GM23338 (cell line): ENCODE measurements at regions not wholly inside any gene's neighbourhood (a gene's known extent, or its start where the extent isn't known, plus 50 kb on each side); places are given as distances from the start of the nearest gene placed in this dataset.

Experiments
- ATAC-seq: fragments of 200-7000 bp; cut with Tn5 transposase; 3 replicates; pipeline ENCODE4 v1.9.1; 2020
- DNase-seq: peaks from one replicate; pipeline ENCODE4 v3.0.0-alpha.2; 2015; ENCODE audit warnings: low spot score
- H2AFZ ChIP-seq: fragments of 200-600 bp; sonication (generic); 2 replicates; pipeline ENCODE4 v1.8.0; 2016; ENCODE audit warnings: antibody characterized with exemption, mild to moderate bottlenecking, moderate library complexity
- H3F3A ChIP-seq: fragments of 200-600 bp; sonication (generic); replicated peaks from 2 replicates; pipeline ENCODE4 v1.8.0; 2017; ENCODE audit warnings: antibody characterized with exemption, mixed run types, low read depth
- H3K27ac ChIP-seq: fragments of 200-600 bp; sonication (generic); 2 replicates; pipeline ENCODE4 v1.6.1; 2016; ENCODE audit warnings: low read depth
- H3K27me3 ChIP-seq: fragments of 200-600 bp; sonication (generic); 2 replicates; pipeline ENCODE4 v1.8.0; 2016; ENCODE audit warnings: mild to moderate bottlenecking, mixed run types, moderate library complexity; ENCODE audit not compliant: insufficient read depth
- H3K36me3 ChIP-seq: fragments of 200-600 bp; sonication (generic); 2 replicates; pipeline ENCODE4 v1.8.0; 2016; ENCODE audit warnings: mild to moderate bottlenecking; ENCODE audit not compliant: insufficient read depth
- H3K4me1 ChIP-seq: fragments of 200-600 bp; sonication (generic); 2 replicates; pipeline ENCODE4 v1.8.0; 2016; ENCODE audit warnings: mild to moderate bottlenecking, moderate library complexity; ENCODE audit not compliant: insufficient read depth
- H3K4me2 ChIP-seq: fragments of 200-600 bp; sonication (generic); 2 replicates; pipeline ENCODE4 v1.7.1; 2017; ENCODE audit warnings: mixed run types
- H3K4me3 ChIP-seq: fragments of 200-600 bp; sonication (generic); 2 replicates; pipeline ENCODE4 v1.6.1; 2016; ENCODE audit warnings: mixed run types
- H3K79me2 ChIP-seq: fragments of 200-600 bp; sonication (generic); replicated peaks from 2 replicates; pipeline ENCODE4 v1.8.0; 2017; ENCODE audit warnings: mild to moderate bottlenecking; ENCODE audit not compliant: insufficient read depth
- H3K9me2 ChIP-seq: fragments of 200-600 bp; sonication (generic); 2 replicates; pipeline ENCODE4 v1.8.0; 2017; ENCODE audit not compliant: insufficient read depth
- H4K20me1 ChIP-seq: fragments of 200-600 bp; sonication (generic); replicated peaks from 2 replicates; pipeline ENCODE4 v1.8.0; 2017; ENCODE audit warnings: mild to moderate bottlenecking; ENCODE audit not compliant: insufficient read depth
- H3K27ac Mint-ChIP-seq: 2 replicates; pipeline ENCODE4 v1.8.0; 2020; ENCODE audit warnings: inconsistent platforms, mild to moderate bottlenecking, moderate library complexity, mixed read lengths
- H3K27me3 Mint-ChIP-seq: 3 replicates; pipeline ENCODE4 v1.8.0; 2022; ENCODE audit warnings: low read depth, mild to moderate bottlenecking, moderate library complexity, mixed read lengths, inconsistent platforms; ENCODE audit not compliant: insufficient read depth, poor library complexity
- H3K36me3 Mint-ChIP-seq: 3 replicates; pipeline ENCODE4 v1.8.0; 2021; ENCODE audit warnings: low read depth, mild to moderate bottlenecking, inconsistent platforms, moderate library complexity, mixed read lengths
- H3K4me1 Mint-ChIP-seq: 3 replicates; pipeline ENCODE4 v1.8.0; 2020; ENCODE audit warnings: mild to moderate bottlenecking, inconsistent platforms, mixed read lengths
- H3K4me3 Mint-ChIP-seq: 3 replicates; pipeline ENCODE4 v1.8.0; 2021; ENCODE audit warnings: moderate library complexity, mild to moderate bottlenecking, inconsistent platforms, mixed read lengths
- H3K9me3 Mint-ChIP-seq: 3 replicates; pipeline ENCODE4 v1.8.0; 2020; ENCODE audit warnings: moderate library complexity, mild to moderate bottlenecking, inconsistent platforms, mixed read lengths
- ETS1 ChIP-seq: IDR thresholded peaks from 2 replicates; pipeline ENCODE4 v1.6.1; 2016; ENCODE audit warnings: antibody characterized with exemption
- EZH2 ChIP-seq: fragments of 200-600 bp; sonication (generic); IDR thresholded peaks from one replicate; pipeline ENCODE4 v1.8.0; 2017; ENCODE audit warnings: antibody characterized with exemption, mild to moderate bottlenecking, low read depth; ENCODE audit not compliant: unreplicated experiment
- EZH2phosphoT487 ChIP-seq: fragments of 200-600 bp; sonication (generic); IDR thresholded peaks from one replicate; pipeline ENCODE4 v1.8.1; 2018; ENCODE audit warnings: antibody characterized with exemption; ENCODE audit not compliant: unreplicated experiment
- JUNB ChIP-seq: IDR thresholded peaks from one replicate; pipeline ENCODE4 v1.6.1; 2016; ENCODE audit warnings: antibody characterized with exemption; ENCODE audit not compliant: unreplicated experiment
- NANOG ChIP-seq: IDR thresholded peaks from 2 replicates; pipeline ENCODE4 v1.6.1; 2016; ENCODE audit warnings: antibody characterized with exemption, borderline replicate concordance
- POLR2AphosphoS5 ChIP-seq: IDR thresholded peaks from 2 replicates; pipeline ENCODE4 v1.6.1; 2016; ENCODE audit warnings: antibody characterized with exemption, low read depth
- STAT1 ChIP-seq: IDR thresholded peaks from one replicate; pipeline ENCODE4 v1.6.1; 2016; ENCODE audit warnings: antibody characterized with exemption; ENCODE audit not compliant: unreplicated experiment
- ZNF331 ChIP-seq: fragments of 250-450 bp; sonication (Bioruptor Pico); IDR thresholded peaks from 2 replicates; pipeline ENCODE4 v1.5.0; 2020; ENCODE audit warnings: low read depth, mild to moderate bottlenecking, moderate library complexity
- TF ChIP-seq, protein P1 (sequence below): fragments of 250-450 bp; sonication (Bioruptor Pico); IDR thresholded peaks from 2 replicates; pipeline ENCODE4 v1.5.0; 2020; ENCODE audit warnings: mild to moderate bottlenecking, moderate library complexity
- TF ChIP-seq, protein P2 (sequence below), 2 experiments: fragments of 200-600 bp in 1 of 2; sonication (generic) in 1 of 2; conservative IDR thresholded peaks; 2 replicates each; pipeline versions ENCODE4 v1.5.1 to v1.6.1; 2016 to 2017; ENCODE audit warnings: antibody characterized with exemption in 2 of 2, low read depth in 2 of 2, mild to moderate bottlenecking in 2 of 2, moderate library complexity in 1 of 2

DNA sequence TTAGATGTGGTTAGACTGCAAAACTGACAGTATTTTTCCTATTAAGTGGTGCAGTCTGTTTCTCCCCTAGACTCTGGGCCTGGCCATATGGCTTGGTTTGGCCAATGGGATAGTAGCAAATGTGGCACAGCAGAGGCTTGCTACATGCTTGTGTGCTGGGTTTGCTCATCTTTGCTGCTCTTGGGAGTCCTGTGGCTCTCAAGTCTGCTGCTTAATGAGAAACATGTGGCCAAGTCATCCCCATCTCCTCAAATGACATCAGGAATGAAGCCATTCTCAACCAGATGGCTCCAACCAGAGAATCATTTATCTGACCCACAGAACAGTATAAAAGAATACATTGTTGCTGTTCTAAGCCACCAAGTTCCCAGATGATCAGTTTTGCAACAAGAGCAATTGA lies 57.1 kb upstream of the PAX3 start:
- TF ChIP-seq, protein P1, sequence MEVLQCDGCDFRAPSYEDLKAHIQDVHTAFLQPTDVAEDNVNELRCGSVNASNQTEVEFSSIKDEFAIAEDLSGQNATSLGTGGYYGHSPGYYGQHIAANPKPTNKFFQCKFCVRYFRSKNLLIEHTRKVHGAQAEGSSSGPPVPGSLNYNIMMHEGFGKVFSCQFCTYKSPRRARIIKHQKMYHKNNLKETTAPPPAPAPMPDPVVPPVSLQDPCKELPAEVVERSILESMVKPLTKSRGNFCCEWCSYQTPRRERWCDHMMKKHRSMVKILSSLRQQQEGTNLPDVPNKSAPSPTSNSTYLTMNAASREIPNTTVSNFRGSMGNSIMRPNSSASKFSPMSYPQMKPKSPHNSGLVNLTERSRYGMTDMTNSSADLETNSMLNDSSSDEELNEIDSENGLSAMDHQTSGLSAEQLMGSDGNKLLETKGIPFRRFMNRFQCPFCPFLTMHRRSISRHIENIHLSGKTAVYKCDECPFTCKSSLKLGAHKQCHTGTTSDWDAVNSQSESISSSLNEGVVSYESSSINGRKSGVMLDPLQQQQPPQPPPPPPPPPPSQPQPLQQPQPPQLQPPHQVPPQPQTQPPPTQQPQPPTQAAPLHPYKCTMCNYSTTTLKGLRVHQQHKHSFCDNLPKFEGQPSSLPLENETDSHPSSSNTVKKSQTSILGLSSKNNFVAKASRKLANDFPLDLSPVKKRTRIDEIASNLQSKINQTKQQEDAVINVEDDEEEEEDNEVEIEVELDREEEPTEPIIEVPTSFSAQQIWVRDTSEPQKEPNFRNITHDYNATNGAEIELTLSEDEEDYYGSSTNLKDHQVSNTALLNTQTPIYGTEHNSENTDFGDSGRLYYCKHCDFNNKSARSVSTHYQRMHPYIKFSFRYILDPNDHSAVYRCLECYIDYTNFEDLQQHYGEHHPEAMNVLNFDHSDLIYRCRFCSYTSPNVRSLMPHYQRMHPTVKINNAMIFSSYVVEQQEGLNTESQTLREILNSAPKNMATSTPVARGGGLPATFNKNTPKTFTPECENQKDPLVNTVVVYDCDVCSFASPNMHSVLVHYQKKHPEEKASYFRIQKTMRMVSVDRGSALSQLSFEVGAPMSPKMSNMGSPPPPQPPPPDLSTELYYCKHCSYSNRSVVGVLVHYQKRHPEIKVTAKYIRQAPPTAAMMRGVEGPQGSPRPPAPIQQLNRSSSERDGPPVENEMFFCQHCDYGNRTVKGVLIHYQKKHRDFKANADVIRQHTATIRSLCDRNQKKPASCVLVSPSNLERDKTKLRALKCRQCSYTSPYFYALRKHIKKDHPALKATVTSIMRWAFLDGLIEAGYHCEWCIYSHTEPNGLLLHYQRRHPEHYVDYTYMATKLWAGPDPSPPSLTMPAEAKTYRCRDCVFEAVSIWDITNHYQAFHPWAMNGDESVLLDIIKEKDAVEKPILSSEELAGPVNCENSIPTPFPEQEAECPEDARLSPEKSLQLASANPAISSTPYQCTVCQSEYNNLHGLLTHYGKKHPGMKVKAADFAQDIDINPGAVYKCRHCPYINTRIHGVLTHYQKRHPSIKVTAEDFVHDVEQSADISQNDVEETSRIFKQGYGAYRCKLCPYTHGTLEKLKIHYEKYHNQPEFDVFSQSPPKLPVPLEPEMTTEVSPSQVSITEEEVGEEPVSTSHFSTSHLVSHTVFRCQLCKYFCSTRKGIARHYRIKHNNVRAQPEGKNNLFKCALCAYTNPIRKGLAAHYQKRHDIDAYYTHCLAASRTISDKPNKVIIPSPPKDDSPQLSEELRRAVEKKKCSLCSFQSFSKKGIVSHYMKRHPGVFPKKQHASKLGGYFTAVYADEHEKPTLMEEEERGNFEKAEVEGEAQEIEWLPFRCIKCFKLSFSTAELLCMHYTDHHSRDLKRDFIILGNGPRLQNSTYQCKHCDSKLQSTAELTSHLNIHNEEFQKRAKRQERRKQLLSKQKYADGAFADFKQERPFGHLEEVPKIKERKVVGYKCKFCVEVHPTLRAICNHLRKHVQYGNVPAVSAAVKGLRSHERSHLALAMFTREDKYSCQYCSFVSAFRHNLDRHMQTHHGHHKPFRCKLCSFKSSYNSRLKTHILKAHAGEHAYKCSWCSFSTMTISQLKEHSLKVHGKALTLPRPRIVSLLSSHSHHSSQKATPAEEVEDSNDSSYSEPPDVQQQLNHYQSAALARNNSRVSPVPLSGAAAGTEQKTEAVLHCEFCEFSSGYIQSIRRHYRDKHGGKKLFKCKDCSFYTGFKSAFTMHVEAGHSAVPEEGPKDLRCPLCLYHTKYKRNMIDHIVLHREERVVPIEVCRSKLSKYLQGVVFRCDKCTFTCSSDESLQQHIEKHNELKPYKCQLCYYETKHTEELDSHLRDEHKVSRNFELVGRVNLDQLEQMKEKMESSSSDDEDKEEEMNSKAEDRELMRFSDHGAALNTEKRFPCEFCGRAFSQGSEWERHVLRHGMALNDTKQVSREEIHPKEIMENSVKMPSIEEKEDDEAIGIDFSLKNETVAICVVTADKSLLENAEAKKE, result no peak
- TF ChIP-seq ETS1, result no peak
- no peak for TF ChIP-seq ZNF331
- TF ChIP-seq EZH2, result no peak
- no peak for TF ChIP-seq STAT1
- TF ChIP-seq POLR2AphosphoS5, result no peak
- no peak for TF ChIP-seq NANOG
- no peak for TF ChIP-seq EZH2phosphoT487
- no peak for TF ChIP-seq JUNB
- TF ChIP-seq, protein P2, sequence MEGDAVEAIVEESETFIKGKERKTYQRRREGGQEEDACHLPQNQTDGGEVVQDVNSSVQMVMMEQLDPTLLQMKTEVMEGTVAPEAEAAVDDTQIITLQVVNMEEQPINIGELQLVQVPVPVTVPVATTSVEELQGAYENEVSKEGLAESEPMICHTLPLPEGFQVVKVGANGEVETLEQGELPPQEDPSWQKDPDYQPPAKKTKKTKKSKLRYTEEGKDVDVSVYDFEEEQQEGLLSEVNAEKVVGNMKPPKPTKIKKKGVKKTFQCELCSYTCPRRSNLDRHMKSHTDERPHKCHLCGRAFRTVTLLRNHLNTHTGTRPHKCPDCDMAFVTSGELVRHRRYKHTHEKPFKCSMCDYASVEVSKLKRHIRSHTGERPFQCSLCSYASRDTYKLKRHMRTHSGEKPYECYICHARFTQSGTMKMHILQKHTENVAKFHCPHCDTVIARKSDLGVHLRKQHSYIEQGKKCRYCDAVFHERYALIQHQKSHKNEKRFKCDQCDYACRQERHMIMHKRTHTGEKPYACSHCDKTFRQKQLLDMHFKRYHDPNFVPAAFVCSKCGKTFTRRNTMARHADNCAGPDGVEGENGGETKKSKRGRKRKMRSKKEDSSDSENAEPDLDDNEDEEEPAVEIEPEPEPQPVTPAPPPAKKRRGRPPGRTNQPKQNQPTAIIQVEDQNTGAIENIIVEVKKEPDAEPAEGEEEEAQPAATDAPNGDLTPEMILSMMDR (conservative IDR thresholded peaks at IDR 0.05; ENCODE audit: low read depth in 2 of 2), result no peak
- ATAC-seq, result no peak
- no peak overlapping the region for H3K27ac Mint-ChIP-seq

More for the DNA sequence above, 57.1 kb upstream of the PAX3 start:
- Histone ChIP-seq H2AFZ (no peak overlapping the region), H3K9me2 (no peaks in the 10 kb centered on the region), H3K4me2 (no peak overlapping the region), H3K27ac (no peak overlapping the region), H3K4me3 (no peak overlapping the region), H3K27me3 (no peaks in the 10 kb centered on the region), H3K79me2 (no peaks in the 10 kb centered on the region), H3F3A (no peaks in the 10 kb centered on the region), H3K36me3 (no peaks in the 10 kb centered on the region), H4K20me1 (no peaks in the 10 kb centered on the region), H3K4me1 (no peaks in the 10 kb centered on the region)
- H3K9me3 Mint-ChIP-seq, result peaks cover 5% of the 10 kb centered on the region; the same call in 1 of the 3 replicates
- H3K4me1 Mint-ChIP-seq, result no peaks in the 10 kb centered on the region
- DNase-seq, result no peak
- no peaks in the 10 kb centered on the region for H3K27me3 Mint-ChIP-seq
- H3K4me3 Mint-ChIP-seq, result no peak overlapping the region
- H3K36me3 Mint-ChIP-seq, result no peaks in the 10 kb centered on the region; the same call in 2 of the 3 replicates
